ENCODE measurements at regions not wholly inside any gene's neighbourhood (a gene's known extent, or its start where the extent isn't known, plus 50 kb on each side); places are given as distances from the start of the nearest gene placed in this dataset.

DNA sequence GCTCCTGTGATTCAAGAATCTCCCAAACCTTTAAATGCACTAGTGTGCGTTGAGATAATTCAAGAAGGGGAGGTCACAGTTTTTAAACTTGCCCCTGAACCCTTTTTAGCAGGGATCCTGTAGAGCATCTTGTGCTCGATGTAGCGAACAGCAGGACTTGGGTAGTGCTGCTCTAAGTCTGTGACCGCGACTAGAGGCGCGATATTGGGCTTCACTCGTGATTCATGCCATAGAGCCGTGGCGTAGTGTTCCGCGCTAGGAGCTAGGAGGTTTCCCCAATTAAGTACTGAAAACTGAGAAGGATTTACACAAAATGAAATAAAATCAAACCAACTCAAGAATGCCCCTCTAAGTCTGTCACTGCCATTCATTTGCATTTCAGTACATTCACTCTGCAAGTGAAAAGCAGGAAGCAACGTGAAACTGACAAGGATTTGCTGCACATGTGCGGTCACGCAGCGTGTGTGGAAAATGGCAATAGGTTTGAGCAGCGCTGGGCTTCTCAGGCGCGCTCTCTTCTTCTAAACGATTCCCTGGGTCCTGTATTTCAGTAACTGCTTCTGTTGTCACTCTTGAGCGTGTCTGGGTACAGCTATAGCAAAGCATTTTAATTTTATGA is 1135.9 kb upstream of the WWC1 start:
- DNase-seq = no peak

DNA sequence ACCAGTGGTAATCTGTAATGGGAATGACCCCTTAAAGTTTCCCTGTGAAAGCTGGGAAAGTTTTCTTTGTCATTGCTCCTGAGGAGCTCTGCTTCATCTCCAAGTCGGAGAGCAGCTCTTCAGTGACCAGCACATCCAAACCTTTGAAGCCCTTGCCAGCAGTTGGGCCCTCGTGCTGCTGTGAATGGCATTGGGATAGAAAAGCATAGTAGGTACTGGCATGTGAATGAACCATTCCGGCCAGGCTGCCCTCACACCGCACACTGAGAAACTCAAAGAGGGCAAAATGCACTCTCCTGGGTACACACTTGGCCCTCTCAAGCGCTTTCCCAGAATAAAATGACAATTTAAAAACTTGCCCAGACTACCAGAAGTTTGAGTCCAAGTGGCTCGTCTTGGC is 1135.0 kb upstream of the WWC1 start:
- no peak for DNase-seq

DNA sequence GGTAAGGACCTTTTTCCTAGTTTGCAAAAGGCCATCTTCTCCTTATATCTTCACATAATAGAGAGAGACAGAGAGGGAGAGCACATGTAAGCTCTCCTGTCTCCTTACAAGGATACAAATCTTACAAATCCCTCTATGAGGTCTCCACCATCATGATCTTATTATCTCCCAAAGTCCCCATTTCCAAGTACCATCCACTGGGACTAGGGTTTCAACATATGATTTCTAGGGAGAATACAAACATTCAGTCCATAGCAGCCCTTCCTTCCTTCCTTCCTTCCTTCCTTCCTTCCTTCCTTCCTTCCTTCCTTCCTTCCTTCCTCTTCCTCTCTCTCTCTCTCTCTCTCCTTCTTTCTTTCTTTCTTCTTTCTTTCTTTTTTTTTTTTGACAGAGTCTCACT is 1132.9 kb upstream of the WWC1 start:
- no peak for DNase-seq

DNA sequence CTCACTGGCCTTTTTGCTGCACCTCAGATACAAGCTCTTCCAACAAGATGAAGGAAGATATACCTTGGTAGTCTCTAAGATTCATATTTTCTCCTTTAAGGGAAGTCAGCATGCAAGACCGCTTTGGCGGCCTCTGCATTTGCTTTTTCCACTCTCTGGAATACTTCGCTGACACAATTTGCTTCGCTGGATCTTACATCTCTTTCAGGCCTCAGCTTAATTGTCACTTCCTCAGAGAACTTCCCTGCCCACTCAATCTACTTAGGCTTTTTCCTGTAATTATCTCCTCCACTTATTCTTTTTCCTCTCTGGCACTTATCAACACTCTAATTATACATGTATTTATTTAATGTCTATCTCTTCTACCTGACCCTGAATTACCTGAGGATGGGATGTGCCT is 1131.1 kb upstream of the WWC1 start:
- DNase-seq = no peak

DNA sequence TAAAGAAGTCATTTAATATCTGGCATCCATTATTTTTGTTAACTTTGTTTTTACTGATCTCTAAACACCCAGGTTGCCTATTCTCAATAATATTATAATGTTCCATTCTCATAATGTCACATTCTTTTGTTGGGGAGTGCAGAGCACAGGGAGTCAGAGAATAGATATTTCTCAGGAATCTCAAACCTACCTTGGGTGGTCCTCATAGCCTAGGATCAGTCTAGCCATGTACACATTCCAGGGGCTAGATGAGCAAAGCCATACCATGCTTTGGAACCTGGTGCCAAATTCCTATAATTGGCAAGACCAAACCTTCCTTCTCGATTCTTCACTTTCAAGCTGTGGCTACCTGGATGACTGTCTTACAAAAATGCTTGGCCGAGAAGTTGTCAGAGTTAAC is 1124.7 kb upstream of the WWC1 start:
- DNase-seq = no peak

DNA sequence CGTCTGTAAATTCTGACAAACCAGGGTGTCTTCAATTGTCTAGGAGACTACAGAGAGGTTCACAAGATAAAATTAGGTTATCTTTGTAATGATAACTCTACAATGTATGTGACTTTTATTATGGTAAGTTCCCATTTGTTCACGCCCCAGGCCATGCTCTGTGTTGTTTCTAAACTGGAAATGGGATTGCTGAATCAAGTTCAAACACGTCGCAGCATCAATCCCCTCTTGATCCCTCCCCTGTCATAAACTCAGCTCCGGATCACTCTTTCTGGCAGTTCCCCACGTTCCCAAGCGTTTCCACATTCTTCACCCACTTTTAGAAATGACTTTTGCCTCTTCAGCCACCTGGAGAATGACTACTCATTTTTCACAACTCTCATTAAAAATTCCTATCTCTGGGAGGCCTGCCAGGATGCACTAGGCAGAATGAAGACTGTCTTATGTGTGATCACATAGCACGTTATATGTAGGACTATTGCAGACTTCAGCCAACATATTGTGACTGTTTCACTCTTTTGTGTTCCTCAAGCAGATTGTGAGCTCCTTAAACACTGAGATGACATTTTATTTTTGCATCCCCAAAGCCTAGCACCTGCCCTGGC is 1124.2 kb upstream of the WWC1 start:
- DNase-seq = no peak

DNA sequence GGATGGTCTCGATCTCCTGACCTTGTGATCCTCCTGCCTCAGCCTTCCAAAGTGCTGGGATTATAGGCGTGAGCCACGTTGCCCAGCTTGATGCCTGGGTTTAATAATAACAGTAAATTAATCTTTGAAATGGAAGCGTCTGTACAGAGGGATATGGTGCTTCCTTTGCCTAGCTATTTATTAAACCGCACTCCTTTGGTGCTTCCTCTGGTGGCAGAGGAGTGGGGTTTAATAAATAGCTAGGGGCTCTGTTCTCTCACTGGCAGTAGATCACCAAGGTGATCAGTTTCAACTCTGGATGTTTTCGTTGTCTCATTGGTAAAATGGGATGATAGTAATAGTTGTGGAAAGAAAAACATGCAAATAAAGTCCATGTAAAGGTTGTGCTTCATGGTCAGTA is 1122.5 kb upstream of the WWC1 start:
- DNase-seq = no peak

DNA sequence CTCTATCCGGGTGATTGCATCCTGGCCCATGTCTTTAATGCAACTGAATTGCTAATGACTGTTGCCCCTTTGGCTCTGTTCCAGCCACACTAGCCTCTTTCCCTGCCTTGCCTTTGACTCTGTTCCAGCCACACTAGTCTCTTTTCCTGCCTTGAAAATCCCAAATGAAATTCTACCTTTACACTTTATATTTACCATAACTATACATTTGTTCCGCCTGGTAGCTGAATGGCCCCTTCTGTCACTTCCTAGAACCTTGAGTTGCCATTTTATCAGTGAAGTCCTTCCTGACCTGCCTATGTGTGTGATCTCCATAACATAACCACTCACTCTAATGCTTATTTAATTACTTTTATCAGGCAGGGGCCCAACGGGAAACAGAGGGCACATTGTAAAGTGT is 1120.4 kb upstream of the WWC1 start:
- no peak for DNase-seq

DNA sequence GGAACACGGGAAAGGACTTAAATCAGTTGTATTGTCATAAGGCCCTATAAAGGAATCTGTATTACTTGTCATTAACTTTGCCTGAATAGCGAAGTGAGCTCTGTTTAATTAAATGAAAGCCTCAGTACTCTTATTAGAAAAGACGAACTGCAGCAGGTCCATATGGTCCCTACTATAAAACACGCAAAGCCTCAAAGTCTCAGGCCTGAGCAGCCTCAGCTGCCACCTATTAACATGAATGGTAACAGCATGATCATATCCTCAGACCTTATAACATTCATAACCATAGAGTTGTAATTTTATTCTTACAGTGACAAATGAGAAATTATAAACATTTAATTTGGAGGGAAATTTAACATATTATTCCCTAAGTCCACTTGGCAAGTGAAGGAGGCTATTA is 1113.7 kb upstream of the WWC1 start:
- no peak for DNase-seq

DNA sequence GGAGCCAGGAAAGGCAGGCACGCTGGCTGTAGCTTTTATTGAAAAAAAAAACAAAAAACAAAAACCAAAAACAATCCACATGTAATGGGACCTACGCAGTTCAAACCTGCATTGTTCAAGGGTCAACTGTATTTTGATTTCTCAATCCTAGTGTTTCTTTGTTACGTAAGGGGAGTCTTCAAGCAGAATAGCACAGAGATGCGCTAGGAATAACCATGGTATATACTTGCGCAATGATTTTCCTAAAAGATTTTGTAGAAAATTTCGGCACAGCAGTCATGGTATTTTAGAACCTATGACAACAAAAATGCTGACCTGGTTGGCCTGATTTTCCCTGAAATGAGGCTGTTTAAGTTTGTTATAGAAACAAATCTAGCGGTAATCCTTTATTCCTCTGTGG is 1110.5 kb upstream of the WWC1 start:
- DNase-seq = no peak

DNA sequence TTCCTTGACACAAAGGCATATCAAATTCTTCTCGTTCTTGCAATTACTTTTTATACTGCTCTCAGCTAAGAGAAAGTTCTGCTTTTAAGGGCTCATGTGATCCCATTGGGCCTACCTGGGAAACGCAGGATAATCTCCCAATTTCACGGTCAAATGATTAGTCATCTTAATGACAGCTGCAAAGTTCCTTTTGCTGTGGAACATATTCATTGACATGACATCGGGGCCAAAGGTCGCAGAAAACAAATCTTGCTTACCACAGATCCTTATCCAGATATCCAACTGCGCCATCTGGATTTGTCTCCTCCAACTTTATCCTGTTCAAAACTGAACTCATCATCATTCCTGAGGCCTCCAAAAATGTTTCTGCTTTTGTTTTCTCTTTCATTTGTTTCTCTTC is 1085.6 kb upstream of the WWC1 start:
- no peak for DNase-seq

DNA sequence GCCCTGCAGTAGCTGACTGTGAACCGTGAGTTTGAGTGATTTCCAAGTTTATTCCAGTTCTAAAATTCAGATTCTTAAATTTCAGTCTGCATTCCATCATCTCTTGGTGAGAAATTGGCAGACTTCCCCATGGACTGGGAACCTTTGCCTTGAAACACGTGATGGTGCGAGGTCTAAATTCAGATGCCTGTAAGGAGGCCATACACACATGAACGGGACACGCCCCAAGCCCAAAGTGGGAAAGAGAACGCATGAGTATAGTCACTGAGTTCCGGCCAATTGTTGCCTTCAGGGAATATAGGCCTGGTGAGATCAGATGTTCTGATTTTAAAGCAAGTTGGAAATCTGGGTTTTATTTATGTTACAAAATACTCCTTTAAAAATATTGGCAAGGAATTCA is 1084.4 kb upstream of the WWC1 start:
- no peak for DNase-seq

DNA sequence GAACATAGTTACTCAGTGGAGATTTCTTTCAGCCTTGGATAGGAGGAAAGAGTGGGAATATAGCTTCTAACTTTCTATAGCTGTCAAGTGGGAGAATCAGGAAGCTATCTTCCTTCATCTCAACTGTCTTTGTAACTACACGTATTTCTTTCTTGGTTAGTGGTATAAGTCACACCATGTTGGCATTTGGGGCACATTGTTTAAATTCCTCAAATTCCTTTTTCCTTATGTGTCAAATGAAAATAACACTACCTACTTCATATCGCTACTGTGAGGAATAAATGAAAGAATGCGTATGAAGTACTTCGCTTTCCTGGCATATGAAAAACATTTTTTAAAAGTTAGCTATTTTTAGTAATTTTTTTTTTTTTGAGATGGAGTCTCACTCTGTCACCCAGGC is 1082.5 kb upstream of the WWC1 start:
- DNase-seq = no peak

DNA sequence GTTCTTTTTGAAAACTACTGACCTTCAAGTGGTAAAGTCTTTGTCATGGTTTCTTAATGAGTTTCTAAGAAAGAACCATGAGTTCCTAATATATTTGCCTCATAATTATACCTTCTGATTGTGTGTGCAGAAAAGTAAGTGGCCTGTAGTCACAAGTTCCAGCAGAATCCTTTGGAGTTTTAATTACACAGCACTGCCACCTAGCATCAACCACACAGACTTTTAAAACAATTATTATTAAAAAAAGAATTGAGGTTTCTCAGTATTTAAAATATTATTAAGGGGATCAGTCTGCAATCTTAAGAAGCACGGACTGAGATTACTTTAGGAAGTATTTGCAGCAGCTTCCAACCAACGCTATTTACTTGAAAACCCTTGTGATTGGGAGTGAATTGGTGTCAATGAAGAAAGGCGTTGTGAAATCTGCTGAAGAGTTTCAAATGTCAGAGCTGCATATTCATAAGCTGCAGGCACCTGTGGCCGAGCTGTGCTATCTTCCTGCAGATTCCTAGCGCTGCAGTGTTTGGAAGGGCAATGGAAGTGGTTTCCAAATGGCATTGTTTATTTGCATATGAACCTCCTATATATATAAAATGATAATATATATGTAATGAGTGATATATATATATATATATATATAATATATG is 1074.2 kb upstream of the WWC1 start:
- no peak for DNase-seq

DNA sequence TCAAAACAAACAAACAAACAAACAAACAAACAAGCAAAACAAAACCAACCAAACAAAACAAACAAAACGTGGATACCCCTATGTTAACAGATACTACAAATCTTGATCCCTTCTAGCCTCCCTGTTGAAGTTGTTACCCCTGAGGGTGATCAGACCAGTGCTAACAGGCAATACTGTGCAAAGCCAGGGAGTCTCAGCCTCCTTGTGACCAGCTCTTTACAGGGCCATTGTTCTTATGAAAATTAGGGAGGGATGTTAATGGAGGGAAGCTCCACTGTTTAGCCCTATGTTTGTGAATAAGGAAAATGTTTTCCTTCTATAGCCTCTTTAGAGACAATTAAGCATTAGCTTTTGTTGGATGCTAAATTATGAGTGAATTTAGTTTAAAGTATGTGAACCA is 1072.1 kb upstream of the WWC1 start:
- DNase-seq = no peak

DNA sequence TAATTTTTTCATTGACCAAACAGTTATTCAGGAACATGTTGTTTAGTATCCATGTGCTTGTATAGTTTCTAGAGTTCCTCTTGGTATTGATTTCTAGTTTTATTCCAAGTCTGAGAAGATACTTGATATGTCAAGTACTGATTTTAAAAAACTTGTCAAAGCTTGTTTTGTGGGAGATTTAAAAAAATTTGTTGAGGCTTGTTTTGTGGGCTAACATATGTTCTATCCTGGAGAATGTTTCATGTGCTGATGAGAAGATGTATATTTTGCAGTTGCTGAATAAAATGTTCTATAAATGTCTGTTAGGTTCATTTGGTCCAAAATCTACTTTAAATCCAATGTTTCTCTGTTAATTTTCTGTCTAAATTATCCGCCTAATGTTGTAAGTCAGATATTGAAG is 1065.1 kb upstream of the WWC1 start:
- no peak for DNase-seq

DNA sequence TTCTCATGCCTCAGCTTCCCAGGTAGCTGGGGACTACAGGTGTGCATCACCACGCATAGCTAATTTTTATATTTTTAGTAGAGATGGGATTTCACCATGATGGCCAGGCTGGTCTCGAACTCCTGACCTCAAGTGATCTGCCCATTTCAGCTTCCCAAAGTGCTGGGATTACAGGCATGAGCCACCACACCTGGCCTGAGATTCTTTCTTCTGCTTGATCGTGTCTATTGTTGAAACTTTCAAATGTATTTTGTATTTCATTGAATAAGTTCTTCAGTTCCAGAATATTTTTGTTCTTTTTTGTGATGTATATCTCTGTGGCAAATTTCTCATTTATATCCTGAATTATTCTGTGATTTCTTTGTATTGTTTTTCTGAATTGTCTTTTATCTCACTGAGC is 1063.3 kb upstream of the WWC1 start:
- DNase-seq = no peak

DNA sequence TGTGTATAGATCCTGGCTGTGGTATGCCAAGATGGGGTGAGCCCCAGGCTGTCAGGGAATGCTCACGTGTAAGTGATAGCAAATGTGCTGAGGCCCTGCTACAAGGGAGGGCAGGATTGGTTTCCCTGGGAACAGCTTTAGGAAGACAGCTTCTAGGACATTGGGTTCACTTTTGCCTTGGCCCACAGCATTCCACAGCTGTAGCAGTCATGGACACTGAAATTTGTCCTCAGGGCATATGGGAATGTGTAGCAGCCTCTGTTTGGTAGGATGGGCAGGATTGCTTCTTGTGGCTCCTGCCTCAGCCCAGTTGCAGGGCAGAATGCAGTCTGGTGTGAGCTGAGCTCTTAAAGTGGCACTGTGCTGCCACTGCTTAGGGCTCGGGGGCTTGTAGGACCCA is 1061.7 kb upstream of the WWC1 start:
- DNase-seq = no peak

DNA sequence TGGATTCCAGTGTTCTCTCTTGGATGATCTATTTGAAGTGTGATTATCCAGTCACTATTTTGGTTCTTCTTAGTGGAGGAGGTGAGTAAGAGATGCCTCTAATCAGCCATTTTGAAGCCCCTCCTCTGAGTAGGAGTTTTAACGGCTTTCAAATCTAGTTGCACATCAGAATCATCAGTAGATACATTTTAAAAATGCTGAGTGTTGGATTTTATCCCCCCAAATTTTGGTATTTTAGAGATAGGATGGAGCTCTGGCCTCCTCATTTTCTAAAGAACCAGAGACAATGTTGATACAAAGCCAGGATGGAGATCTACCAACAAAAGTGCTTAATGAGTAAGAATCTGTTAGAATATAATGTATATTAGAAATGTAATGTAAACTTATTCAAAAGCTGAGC is 1061.0 kb upstream of the WWC1 start:
- no peak for DNase-seq

DNA sequence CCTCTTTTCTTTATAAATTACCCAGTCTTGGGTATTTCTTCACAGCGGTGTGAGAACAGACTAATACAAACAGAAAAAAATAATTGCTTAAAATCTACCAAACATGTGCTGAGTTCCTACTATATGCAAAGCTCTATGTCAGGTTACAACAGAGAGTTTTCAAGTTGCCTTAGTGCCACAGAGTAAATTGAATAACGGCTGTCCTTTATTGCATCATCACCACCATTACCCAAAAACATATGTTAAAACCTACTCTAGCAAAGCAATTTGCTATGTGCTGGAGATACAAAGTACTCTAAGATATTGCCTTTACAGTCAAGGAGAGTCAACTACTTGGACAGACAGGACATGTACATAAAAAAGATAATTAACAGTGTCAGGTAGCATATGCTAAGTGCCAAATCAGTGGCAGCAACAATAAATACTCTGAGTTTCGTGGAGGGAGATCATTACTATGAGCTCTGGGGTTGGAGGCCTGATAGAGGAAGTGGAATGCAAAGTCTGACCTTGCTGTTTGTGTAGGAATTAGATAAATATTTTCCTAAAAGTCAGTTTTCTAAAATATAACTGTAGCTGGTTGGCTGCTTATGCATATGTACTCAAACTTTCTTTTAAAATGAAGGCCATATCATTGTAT is 1058.7 kb upstream of the WWC1 start:
- DNase-seq = no peak

DNA sequence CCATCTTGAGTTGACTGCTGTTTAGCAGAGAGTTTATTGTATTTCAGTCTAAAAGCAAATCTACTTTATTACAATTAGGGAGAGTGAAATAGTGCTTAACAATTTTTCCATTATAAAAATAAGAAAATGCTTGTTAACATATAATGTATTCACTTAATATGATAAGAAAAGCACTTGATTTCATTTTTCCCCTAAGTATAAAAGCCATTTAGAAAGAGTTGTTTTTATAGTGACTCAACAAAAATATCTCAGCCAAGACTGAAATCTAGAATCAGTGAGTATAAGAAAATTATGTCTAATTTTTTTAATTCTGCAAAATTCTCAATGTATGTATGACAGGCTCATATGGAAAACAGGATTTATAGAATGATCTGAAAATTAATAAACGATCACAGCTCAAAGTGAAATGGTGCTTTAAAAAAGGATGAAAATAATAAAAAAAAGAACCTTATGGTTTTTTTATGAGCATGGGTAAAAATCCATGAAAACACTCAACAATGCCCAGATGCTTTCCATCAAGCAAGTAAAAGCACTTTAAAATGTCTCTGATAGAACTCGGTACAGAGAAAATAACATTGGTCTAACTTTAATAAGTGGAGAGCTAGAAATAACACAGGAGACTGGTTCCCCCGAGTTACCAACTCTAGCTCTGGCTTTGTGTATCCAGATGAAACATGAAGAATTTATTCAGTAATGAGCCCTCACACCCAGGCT is 1057.8 kb upstream of the WWC1 start:
- DNase-seq = no peak

DNA sequence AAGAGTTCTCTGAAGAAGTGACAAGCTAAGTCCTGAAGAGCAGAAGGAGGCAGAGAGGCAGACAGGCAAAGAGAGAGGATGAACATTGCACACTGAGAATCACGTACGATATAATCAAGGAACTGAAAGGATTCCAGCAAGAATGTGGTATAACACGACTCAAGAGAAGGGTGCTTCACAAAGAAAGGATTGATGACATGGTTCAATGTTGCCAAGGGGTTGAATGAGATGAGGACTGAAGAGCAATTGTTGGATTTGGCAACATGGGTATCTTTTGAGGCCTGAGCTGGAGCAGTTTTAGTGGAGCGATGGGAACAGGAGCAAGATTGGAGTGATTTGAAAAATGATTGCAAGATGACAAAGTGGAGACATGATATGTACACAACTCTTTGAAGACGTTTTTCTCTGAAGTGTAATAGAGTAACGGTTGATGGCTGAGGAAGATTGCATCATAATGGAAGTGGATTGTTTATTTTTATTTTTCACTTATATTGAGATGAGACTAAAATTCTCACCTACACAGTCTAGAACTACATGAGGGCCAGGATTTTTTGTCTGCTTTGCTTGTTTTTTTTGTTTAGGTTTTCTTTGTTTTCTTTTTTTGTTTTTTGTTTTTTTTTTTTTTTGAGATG is 1049.9 kb upstream of the WWC1 start:
- DNase-seq = no peak

DNA sequence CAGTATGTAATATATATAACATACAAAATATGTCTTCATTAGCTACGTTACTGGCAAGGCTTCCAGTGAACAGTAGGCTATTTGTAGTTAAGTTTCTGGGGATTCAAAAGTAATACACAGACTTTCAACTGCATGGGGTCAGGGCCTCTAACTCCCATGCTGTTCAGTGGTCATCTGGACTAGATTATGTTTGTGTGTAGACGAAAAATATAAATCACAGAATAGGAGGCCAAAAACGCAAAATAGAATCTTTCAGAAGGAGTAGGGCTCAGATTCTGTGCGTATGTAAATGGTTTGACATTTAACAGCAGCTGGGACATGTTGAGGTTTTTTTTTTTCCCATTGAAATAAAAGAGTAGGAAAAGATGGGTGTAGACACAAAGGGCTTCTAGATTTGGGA is 1048.7 kb upstream of the WWC1 start:
- DNase-seq = no peak

All from DMS 273 treated with DMSO at 0.1 percent for 48 hours (cell line).